HCT116 (cell line): ENCODE measurements at regions not wholly inside any gene's neighbourhood (a gene's known extent, or its start where the extent isn't known, plus 50 kb on each side); places are given as distances from the start of the nearest gene placed in this dataset.

Experiments
- ATF3 ChIP-seq: IDR thresholded peaks from 2 replicates; pipeline ENCODE4 v1.6.1; 2012
- CBX3 ChIP-seq: IDR thresholded peaks from 2 replicates; pipeline ENCODE4 v1.6.1; 2012; ENCODE audit warnings: low read depth
- CTCF ChIP-seq, 3 experiments: fragments of 200-600 bp in 1 of 3; sonication (generic) in 1 of 3; IDR thresholded peaks in 2 of 3; conservative IDR thresholded peaks in 1 of 3; 2 replicates each; pipeline ENCODE4 v1.5.1; 2012 to 2017; ENCODE audit warnings: low read depth in 2 of 3, low read length in 2 of 3, antibody characterized with exemption in 1 of 3, borderline replicate concordance in 1 of 3, control low read depth in 1 of 3, mild to moderate bottlenecking in 1 of 3, mixed read lengths in 1 of 3, mixed run types in 1 of 3, moderate library complexity in 1 of 3; ENCODE audit not compliant: insufficient read depth in 1 of 3
- ELF1 ChIP-seq: IDR thresholded peaks from 2 replicates; pipeline ENCODE4 v1.6.1; 2012; ENCODE audit warnings: low read depth, borderline replicate concordance
- EZH2 ChIP-seq: fragments of 200-600 bp; sonication (generic); IDR thresholded peaks from 2 replicates; pipeline ENCODE4 v1.6.1; 2017; ENCODE audit warnings: antibody characterized with exemption, mixed run types
- EZH2phosphoT487 ChIP-seq: fragments of 200-600 bp; IDR thresholded peaks from 2 replicates; pipeline ENCODE4 v1.6.1; 2018; ENCODE audit warnings: antibody characterized with exemption, borderline replicate concordance
- POLR2A ChIP-seq: IDR thresholded peaks from 2 replicates; pipeline ENCODE4 v1.7.0; 2011; ENCODE audit warnings: borderline replicate concordance; ENCODE audit not compliant: insufficient read depth, insufficient read length; ENCODE audit errors: extremely low read depth
- POLR2AphosphoS5 ChIP-seq: IDR thresholded peaks from 2 replicates; pipeline ENCODE4 v1.6.1; 2011; ENCODE audit warnings: mild to moderate bottlenecking, low read depth, low read length, moderate library complexity
- RAD21 ChIP-seq: IDR thresholded peaks from 2 replicates; pipeline ENCODE4 v1.6.1; 2012; ENCODE audit warnings: low read depth, mild to moderate bottlenecking
- REST ChIP-seq: IDR thresholded peaks from 2 replicates; pipeline ENCODE4 v1.6.1; 2012; ENCODE audit warnings: low read depth
- SP1 ChIP-seq: IDR thresholded peaks from 2 replicates; pipeline ENCODE4 v1.6.1; 2012; ENCODE audit warnings: low read depth
- TCF7L2 ChIP-seq: IDR thresholded peaks from 2 replicates; pipeline ENCODE4 v1.7.0; 2011; ENCODE audit warnings: borderline replicate concordance, inconsistent platforms; ENCODE audit not compliant: insufficient read depth, insufficient read length; ENCODE audit errors: extremely low read depth
- ZNF274 ChIP-seq: fragments of 200-500 bp; sonication (Bioruptor generic); IDR thresholded peaks from 2 replicates; pipeline ENCODE4 v1.6.1; 2014; ENCODE audit warnings: mild to moderate bottlenecking, low read depth, low read length, inconsistent platforms

GRCh38 chr6:122276637-122277036 lies 122.8 kb upstream of the HSF2 start:
- TF ChIP-seq POLR2AphosphoS5 (no peak), CTCF (IDR thresholded peaks at IDR 0.05 in 2 of 3, conservative IDR thresholded peaks at IDR 0.05 in 1 of 3; ENCODE audit: borderline replicate concordance in 1 of 3, insufficient read depth in 1 of 3, low read depth in 2 of 3, low read length in 2 of 3) (no peak), RAD21 (no peak), REST (no peak), POLR2A (no peak), SP1 (no peak), ELF1 (no peak), EZH2 (no peak), EZH2phosphoT487 (no peak), CBX3 (no peak), TCF7L2 (no peak), ZNF274 (no peak), ATF3 (no peak)
